Smooth muscle cell (in vitro differentiated cells): ENCODE measurements at regions not wholly inside any gene's neighbourhood (a gene's known extent, or its start where the extent isn't known, plus 50 kb on each side); places are given as distances from the start of the nearest gene placed in this dataset.
A peak's percentile ranks its signal among the peaks of the same experiment; 100 is the strongest.

ENCODE experiments used
- DNase-seq: peaks from one replicate; lab custom pipeline; 2025; ENCODE audit not compliant: unreplicated experiment; lab: John Stamatoyannopoulos, UW
- H2AFZ ChIP-seq: fragments of 200-600 bp; sonication (generic); 2 replicates; pipeline ENCODE4 v1.6.0; 2016; ENCODE audit warnings: antibody characterized with exemption, low read depth, mild to moderate bottlenecking
- H3F3A ChIP-seq: fragments of 200-600 bp; sonication (generic); 2 replicates; pipeline ENCODE4 v1.6.0; 2017; ENCODE audit warnings: antibody characterized with exemption, low read depth
- H3K27ac ChIP-seq: fragments of 200-600 bp; sonication (generic); 2 replicates; pipeline ENCODE4 v1.5.1; 2016; ENCODE audit warnings: low read depth, mild to moderate bottlenecking
- H3K27me3 ChIP-seq: fragments of 200-600 bp; sonication (generic); 2 replicates; pipeline ENCODE4 v1.6.1; 2016; ENCODE audit warnings: low read depth, mild to moderate bottlenecking
- H3K36me3 ChIP-seq: fragments of 200-600 bp; sonication (generic); 2 replicates; pipeline ENCODE4 v1.5.1; 2016; ENCODE audit warnings: low read depth
- H3K4me1 ChIP-seq: fragments of 200-600 bp; sonication (generic); 2 replicates; pipeline ENCODE4 v1.5.1; 2016; ENCODE audit warnings: low read depth
- H3K4me2 ChIP-seq: fragments of 200-600 bp; sonication (generic); 2 replicates; pipeline ENCODE4 v1.6.0; 2016; ENCODE audit warnings: mild to moderate bottlenecking
- H3K4me3 ChIP-seq: fragments of 200-600 bp; sonication (generic); 2 replicates; pipeline ENCODE4 v1.5.1; 2016; ENCODE audit warnings: mild to moderate bottlenecking
- H3K79me2 ChIP-seq: fragments of 200-600 bp; sonication (generic); 2 replicates; pipeline ENCODE4 v1.6.0; 2016; ENCODE audit warnings: low read depth, mild to moderate bottlenecking
- H3K9ac ChIP-seq: fragments of 200-600 bp; sonication (generic); 2 replicates; pipeline ENCODE4 v1.6.0; 2016; ENCODE audit warnings: low read depth
- H3K9me3 ChIP-seq: fragments of 200-600 bp; sonication (generic); replicated peaks from 2 replicates; pipeline ENCODE4 v1.5.1; 2016; ENCODE audit warnings: low read depth
- H4K20me1 ChIP-seq: fragments of 200-600 bp; sonication (generic); 2 replicates; pipeline ENCODE4 v1.6.0; 2016; ENCODE audit warnings: low read depth
- WGBS: methylation state at CpG from one replicate; pipeline ENCODE4 v1.1.7; 2016; ENCODE audit warnings: low lambda C conversion rate; 5-methylcytosine and 5-hydroxymethylcytosine counted together
- TF ChIP-seq, protein P1 (sequence below): fragments of 200-600 bp; sonication (generic); IDR thresholded peaks from 2 replicates; pipeline ENCODE4 v1.5.1; 2017; ENCODE audit warnings: borderline replicate concordance, mild to moderate bottlenecking, antibody characterized with exemption; ENCODE audit not compliant: insufficient read depth, poor library complexity, severe bottlenecking

DNA sequence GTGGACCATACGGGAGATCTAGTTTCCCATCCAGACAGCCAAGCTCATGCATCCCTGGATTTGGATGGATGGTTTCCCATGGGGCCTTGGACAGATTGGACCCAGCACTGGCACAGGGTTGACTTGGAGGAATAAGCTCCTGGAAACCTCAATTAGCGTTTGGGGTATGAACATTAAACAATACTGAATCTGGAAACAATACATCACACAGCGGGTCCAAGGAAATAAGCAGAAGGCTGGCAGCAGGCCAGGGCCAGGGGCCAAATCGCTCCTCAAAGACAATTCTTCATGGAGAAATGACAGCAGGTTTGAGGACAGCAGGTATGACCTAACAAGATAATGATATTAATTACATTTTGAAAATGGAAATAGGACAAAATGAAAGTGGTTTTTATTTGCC is 540.6 kb downstream of the RIT2 start:
- H3K79me2 ChIP-seq: no peaks in the 10 kb centered on the region
- no peak overlapping the region for H3K9ac ChIP-seq
- no peak overlapping the region for H3K4me2 ChIP-seq
- TF ChIP-seq, protein P1, sequence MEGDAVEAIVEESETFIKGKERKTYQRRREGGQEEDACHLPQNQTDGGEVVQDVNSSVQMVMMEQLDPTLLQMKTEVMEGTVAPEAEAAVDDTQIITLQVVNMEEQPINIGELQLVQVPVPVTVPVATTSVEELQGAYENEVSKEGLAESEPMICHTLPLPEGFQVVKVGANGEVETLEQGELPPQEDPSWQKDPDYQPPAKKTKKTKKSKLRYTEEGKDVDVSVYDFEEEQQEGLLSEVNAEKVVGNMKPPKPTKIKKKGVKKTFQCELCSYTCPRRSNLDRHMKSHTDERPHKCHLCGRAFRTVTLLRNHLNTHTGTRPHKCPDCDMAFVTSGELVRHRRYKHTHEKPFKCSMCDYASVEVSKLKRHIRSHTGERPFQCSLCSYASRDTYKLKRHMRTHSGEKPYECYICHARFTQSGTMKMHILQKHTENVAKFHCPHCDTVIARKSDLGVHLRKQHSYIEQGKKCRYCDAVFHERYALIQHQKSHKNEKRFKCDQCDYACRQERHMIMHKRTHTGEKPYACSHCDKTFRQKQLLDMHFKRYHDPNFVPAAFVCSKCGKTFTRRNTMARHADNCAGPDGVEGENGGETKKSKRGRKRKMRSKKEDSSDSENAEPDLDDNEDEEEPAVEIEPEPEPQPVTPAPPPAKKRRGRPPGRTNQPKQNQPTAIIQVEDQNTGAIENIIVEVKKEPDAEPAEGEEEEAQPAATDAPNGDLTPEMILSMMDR: no peak
- no peaks in the 10 kb centered on the region for H3K27me3 ChIP-seq
- H3K4me3 ChIP-seq: no peak overlapping the region
- no peak overlapping the region for H3K27ac ChIP-seq
- H4K20me1 ChIP-seq: no peaks in the 10 kb centered on the region
- H3K4me1 ChIP-seq: no peaks in the 10 kb centered on the region
- whole genome bisulfite sequencing: 93% methylated on average over 4 of the region's 4 CpGs
- no peak overlapping the region for H2AFZ ChIP-seq
- no peaks in the 10 kb centered on the region for H3K36me3 ChIP-seq
- no peak for DNase-seq
- H3K9me3 ChIP-seq: no peaks in the 10 kb centered on the region
- H3F3A ChIP-seq: no peaks in the 10 kb centered on the region

DNA sequence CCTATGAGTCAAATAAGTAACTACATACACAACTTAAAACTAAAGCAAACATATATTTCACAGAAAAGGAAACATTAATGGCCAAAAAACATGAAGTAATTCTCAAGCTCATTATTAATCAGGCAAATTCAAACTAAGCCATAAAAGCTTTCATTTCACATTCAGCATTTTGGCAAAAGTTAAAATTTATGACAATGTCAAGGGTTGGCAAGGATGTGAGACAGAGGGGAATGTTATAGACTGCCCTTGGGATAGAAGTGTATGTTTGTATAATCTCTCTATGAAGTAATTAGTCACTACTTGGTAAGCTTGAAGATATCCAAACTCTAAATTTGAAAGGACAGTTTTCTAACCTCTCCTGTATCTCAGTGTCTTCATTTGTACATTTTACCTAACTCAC is 539.4 kb downstream of the RIT2 start:
- Histone ChIP-seq H3K4me2 (no peak overlapping the region), H3K36me3 (no peaks in the 10 kb centered on the region), H2AFZ (no peak overlapping the region), H3K9ac (no peak overlapping the region), H3K4me1 (no peaks in the 10 kb centered on the region), H3K27ac (no peak overlapping the region), H4K20me1 (no peaks in the 10 kb centered on the region), H3F3A (no peaks in the 10 kb centered on the region), H3K9me3 (no peaks in the 10 kb centered on the region), H3K4me3 (no peak overlapping the region), H3K27me3 (no peaks in the 10 kb centered on the region), H3K79me2 (no peaks in the 10 kb centered on the region)
- no peak for DNase-seq
- TF ChIP-seq, protein P1: no peak

DNA sequence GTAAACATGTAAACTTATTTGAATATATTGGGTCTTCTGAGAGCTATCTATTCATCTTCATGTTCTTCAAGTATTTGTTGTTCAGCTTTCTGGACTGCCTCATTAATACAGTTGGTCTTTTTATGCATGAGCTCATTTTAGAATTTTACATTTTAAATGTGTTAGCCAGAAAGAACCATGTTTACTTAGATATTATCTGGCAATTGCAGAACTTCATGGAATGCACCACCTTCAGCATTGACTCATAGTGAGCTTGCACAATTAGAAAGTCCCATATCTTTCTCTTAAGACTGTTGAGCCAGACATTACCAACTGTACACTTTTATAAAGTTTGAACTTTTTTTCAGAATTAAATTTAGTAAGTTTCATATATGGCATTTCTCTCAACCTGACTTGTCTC is 536.7 kb downstream of the RIT2 start:
- H3K4me1 ChIP-seq: no peaks in the 10 kb centered on the region

DNA sequence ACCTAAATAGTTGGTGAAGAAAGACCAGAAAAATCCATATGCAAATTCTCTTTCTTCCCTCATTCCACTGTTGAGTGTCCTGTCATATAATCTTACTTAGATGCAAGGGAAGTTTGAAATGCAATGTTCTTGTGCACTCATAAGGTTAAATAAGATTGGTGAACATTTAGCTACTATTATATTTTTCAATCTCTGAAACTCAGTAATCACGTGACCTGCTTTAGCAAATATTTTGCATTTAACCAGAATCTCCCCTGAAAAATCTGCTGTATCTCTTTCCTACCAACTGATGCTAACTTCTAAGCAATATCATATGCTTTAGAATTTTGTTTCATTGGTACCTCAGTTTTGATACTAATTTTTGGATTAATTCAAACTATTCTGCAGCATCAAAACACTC is 533.2 kb downstream of the RIT2 start:
- H3K79me2 ChIP-seq: no peaks in the 10 kb centered on the region
- TF ChIP-seq, protein P1: no peak
- no peak for DNase-seq
- H3K4me2 ChIP-seq: no peak overlapping the region
- H3K27ac ChIP-seq: no peak overlapping the region
- H2AFZ ChIP-seq: no peak overlapping the region
- H4K20me1 ChIP-seq: no peaks in the 10 kb centered on the region
- 97% methylated on average over 1 of the region's 1 CpG for WGBS
- H3K27me3 ChIP-seq: no peaks in the 10 kb centered on the region
- no peaks in the 10 kb centered on the region for H3K36me3 ChIP-seq
- no peak overlapping the region for H3K9ac ChIP-seq
- no peaks in the 10 kb centered on the region for H3K4me1 ChIP-seq
- no peaks in the 10 kb centered on the region for H3F3A ChIP-seq
- H3K9me3 ChIP-seq: no peaks in the 10 kb centered on the region
- no peak overlapping the region for H3K4me3 ChIP-seq

More for the DNA sequence above, 536.7 kb downstream of the RIT2 start:
- TF ChIP-seq, protein P1: no peak
- H2AFZ ChIP-seq: no peak overlapping the region
- no peaks in the 10 kb centered on the region for H3F3A ChIP-seq
- H3K27ac ChIP-seq: no peak overlapping the region
- H4K20me1 ChIP-seq: no peaks in the 10 kb centered on the region
- no peak overlapping the region for H3K9ac ChIP-seq
- H3K9me3 ChIP-seq: no peaks in the 10 kb centered on the region
- no peaks in the 10 kb centered on the region for H3K79me2 ChIP-seq
- peak overlapping the region; percentile 2 for H3K4me2 ChIP-seq
- H3K27me3 ChIP-seq: no peaks in the 10 kb centered on the region
- no peaks in the 10 kb centered on the region for H3K36me3 ChIP-seq
- DNase-seq: no peak
- H3K4me3 ChIP-seq: no peak overlapping the region
